ENCODE measurements at regions not wholly inside any gene's neighbourhood (a gene's known extent, or its start where the extent isn't known, plus 50 kb on each side); places are given as distances from the start of the nearest gene placed in this dataset.

DNA sequence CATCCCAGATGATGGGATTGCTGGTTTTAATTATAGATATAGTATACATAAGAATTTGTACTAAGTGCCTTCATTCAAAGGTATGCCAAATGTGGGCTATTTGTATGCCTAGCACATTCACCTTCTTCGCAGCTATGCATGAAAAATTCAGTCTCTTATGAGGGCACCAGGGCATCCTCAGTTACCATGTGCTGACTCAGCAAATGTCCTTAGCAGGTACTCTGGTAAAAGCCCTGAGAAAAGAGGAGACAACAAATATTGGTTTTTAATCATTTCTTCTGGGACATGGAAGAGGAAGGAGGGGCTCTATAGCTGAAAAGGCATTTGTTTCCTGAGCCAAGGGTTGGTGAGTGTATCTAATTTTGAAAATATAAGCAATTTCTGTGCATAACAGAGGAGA, 258.1 kb upstream of the BMP2 start:
- no peak overlapping the region for H3K4me3 ChIP-seq (ENCODE audit: low read depth, low read length)
- TF ChIP-seq, protein P1, sequence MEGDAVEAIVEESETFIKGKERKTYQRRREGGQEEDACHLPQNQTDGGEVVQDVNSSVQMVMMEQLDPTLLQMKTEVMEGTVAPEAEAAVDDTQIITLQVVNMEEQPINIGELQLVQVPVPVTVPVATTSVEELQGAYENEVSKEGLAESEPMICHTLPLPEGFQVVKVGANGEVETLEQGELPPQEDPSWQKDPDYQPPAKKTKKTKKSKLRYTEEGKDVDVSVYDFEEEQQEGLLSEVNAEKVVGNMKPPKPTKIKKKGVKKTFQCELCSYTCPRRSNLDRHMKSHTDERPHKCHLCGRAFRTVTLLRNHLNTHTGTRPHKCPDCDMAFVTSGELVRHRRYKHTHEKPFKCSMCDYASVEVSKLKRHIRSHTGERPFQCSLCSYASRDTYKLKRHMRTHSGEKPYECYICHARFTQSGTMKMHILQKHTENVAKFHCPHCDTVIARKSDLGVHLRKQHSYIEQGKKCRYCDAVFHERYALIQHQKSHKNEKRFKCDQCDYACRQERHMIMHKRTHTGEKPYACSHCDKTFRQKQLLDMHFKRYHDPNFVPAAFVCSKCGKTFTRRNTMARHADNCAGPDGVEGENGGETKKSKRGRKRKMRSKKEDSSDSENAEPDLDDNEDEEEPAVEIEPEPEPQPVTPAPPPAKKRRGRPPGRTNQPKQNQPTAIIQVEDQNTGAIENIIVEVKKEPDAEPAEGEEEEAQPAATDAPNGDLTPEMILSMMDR (IDR thresholded peaks at IDR 0.05; ENCODE audit: low read depth, low read length): no peak

DNA sequence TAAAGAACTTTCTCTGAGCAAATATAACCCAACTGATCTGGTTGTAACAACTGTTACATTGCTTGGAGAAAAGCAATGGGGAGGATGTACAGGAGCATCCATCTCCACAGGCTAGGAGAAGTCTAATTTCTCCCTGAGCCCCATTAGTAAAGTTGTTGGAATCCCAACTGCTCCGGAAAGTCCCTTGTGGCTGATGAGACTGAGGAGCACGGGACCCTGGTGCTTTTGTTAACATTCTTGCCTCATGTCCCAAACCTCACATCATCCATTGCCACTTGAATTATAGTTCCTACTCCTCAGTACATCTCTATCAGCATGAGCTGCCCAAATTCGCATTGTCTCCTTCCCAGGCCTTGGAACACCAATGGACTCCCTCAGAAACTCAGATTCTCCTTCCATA, 260.6 kb upstream of the BMP2 start:
- no peak overlapping the region for H3K4me3 ChIP-seq (ENCODE audit: low read depth, low read length)
- TF ChIP-seq, protein P1 (IDR thresholded peaks at IDR 0.05; ENCODE audit: low read depth, low read length): no peak

DNA sequence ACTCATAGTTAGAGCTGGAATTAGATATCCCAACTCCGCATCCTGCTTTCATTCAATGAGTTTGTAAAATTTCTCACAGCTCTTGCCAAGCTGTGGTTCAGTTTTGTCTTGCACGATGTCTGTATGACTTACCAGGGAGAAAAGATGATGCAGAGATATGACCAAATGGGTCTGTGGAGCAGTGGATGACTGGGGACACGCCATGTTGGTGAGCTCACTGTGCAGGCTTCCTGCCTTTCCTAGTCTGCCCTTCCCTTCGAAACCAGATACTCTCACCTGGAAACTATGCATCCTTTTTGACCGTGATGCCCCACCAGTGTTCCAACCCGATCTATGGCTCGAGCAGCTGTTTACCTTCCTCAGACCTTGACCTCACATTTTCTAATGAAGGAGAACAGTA, 262.7 kb upstream of the BMP2 start:
- TF ChIP-seq, protein P1 (IDR thresholded peaks at IDR 0.05; ENCODE audit: low read depth, low read length): no peak
- H3K4me3 ChIP-seq (ENCODE audit: low read depth, low read length): no peak overlapping the region

DNA sequence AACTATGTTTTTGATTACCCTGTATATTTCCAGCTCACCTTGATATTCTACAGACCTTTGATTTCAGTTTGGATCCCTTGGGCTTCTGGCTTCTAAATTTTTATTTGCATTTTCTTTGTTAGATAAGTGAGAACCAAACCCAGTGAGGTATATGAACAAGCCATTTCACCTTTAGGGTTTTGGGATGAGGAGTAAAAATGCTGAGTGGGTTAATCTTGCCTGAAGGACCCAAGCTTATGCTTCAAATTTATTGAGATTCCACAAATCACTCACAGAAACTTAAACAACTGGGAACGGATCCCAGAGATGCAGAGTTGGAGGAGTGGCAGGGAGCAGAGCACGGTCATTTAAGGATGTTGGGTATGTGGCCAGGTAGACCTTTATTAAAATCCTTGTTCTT, 263.3 kb upstream of the BMP2 start:
- TF ChIP-seq, protein P1 (IDR thresholded peaks at IDR 0.05; ENCODE audit: low read depth, low read length): no peak
- no peak overlapping the region for H3K4me3 ChIP-seq (ENCODE audit: low read depth, low read length)

DNA sequence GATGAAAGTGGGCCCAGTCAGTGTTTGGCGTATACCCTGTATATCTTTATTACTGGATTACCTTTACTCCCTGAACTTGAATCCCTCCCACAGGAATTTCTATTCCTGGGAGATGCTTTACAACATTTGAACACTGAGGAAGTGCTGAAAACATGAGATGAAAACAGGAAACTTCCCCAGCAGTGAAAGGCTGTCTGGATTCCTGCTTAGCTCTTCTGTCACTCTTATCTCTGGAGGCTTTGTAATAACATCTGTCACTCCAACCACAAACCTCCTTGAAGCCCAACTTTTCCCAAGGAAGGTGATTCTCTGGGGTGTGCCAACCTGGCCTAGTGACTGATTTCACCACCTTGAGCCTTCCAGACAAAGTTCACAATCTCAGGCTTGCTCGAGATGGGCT, 264.5 kb upstream of the BMP2 start:
- no peak overlapping the region for H3K4me3 ChIP-seq (ENCODE audit: low read depth, low read length)
- TF ChIP-seq, protein P1 (IDR thresholded peaks at IDR 0.05; ENCODE audit: low read depth, low read length): no peak

DNA sequence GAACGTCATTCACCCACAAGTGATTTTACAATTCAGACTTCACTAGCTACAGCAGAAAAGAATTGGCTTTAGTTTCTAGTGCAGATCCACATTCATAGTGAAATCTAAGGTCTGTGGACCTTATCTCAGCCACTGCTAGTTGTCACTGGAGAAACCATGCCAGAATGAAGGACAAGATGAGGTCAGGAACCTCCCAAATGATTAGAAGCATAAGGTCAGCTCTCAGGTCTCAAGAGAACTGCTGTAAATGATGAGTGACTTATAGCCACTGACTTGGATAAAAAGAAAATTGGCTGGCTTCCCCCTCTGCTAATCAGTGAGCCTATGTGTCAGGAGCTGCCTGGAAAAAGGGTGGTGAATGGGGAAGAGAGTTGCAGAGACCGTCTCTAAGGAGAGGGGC, 265.3 kb upstream of the BMP2 start:
- H3K4me3 ChIP-seq (ENCODE audit: low read depth, low read length): no peak overlapping the region
- TF ChIP-seq, protein P1 (IDR thresholded peaks at IDR 0.05; ENCODE audit: low read depth, low read length): no peak

DNA sequence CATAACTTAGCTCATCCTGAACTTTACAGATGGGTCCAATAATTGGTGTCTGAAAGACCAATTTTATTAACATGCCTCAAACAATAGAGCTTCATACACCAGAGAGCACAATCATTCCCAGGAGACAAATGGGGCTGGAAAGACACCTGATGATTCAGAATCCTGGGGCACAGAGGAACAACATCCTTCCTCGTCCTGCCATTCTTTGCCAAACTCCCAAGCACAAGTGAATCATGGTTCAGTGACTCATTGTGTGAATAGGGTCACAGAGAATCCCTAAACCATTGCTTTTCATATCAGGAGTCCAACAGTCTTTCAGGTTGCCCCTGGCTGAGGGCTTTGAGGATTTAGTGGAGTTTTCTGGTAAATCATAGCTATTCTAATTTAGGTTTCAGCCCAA, 266.4 kb upstream of the BMP2 start:
- TF ChIP-seq, protein P1 (IDR thresholded peaks at IDR 0.05; ENCODE audit: low read depth, low read length): no peak
- H3K4me3 ChIP-seq (ENCODE audit: low read depth, low read length): no peak overlapping the region

All from WI38 (cell line).